GM18868 (cell line): ENCODE measurements at regions not wholly inside any gene's neighbourhood (a gene's known extent, or its start where the extent isn't known, plus 50 kb on each side); places are given as distances from the start of the nearest gene placed in this dataset.
"Not testable (repeated sequence)": the region's sequence is repeated elsewhere in the genome, so short reads cannot be mapped to it uniquely, and the experiment has no call there.

ENCODE experiments used
- ATAC-seq: cut with Tn5 transposase; IDR thresholded peaks from one replicate; pipeline ENCODE4 v1.9.1; 2021; ENCODE audit warnings: mild to moderate bottlenecking, moderate library complexity; ENCODE audit not compliant: unreplicated experiment

GRCh38 chr3:164003016-164003415 lies 1075.3 kb downstream of the SI start:
- ATAC-seq, result not testable (repeated sequence)

GRCh38 chr3:163983940-163984339 lies 1094.4 kb downstream of the SI start:
- ATAC-seq, result no peak

- ATAC-seq, result no peak
These were observed 1106.4 kb downstream of the SI start for GRCh38 chr3:163971861-163972260.

- no peak for ATAC-seq
These were observed 1121.2 kb downstream of the SI start for GRCh38 chr3:163957072-163957471.

GRCh38 chr3:163953526-163953925 lies 1124.8 kb downstream of the SI start:
- ATAC-seq, result no peak

- no peak for ATAC-seq
These were observed 1125.8 kb downstream of the SI start for GRCh38 chr3:163952499-163952898.

- ATAC-seq, result peak; percentile 45
These were observed 1126.8 kb downstream of the SI start for GRCh38 chr3:163951397-163951987.

GRCh38 chr3:163946785-163947184 lies 1131.5 kb downstream of the SI start:
- no peak for ATAC-seq

- ATAC-seq, result no peak
These were observed 1134.6 kb downstream of the SI start for GRCh38 chr3:163943664-163944063.

GRCh38 chr3:163939926-163940325 lies 1138.4 kb downstream of the SI start:
- no peak for ATAC-seq

- no peak for ATAC-seq
These were observed 1141.8 kb downstream of the SI start for GRCh38 chr3:163936543-163936942.

- ATAC-seq, result no peak
These were observed 1142.9 kb downstream of the SI start for GRCh38 chr3:163935411-163935810.

GRCh38 chr3:163929069-163929652 lies 1149.1 kb downstream of the SI start:
- ATAC-seq, result no peak

- ATAC-seq, result no peak
These were observed 1150.8 kb downstream of the SI start for GRCh38 chr3:163927521-163927920.

- no peak for ATAC-seq
These were observed 1153.7 kb downstream of the SI start for GRCh38 chr3:163924600-163924999.

- no peak for ATAC-seq
These were observed 1159.1 kb downstream of the SI start for GRCh38 chr3:163919154-163919553.

- ATAC-seq, result no peak
These were observed 1161.4 kb downstream of the SI start for GRCh38 chr3:163916596-163917560.

GRCh38 chr3:163915280-163915679 lies 1163.0 kb downstream of the SI start:
- ATAC-seq, result no peak

- no peak for ATAC-seq
These were observed 1163.7 kb downstream of the SI start for GRCh38 chr3:163914567-163914966.

- no peak for ATAC-seq
These were observed 1186.5 kb downstream of the SI start for GRCh38 chr3:163891771-163892170.

GRCh38 chr3:163890661-163891060 lies 1187.6 kb downstream of the SI start:
- no peak for ATAC-seq

GRCh38 chr3:163879172-163879571 lies 1199.1 kb downstream of the SI start:
- ATAC-seq, result peak; percentile 65
